HCT116 (cell line): ENCODE measurements at regions not wholly inside any gene's neighbourhood (a gene's known extent, or its start where the extent isn't known, plus 50 kb on each side); places are given as distances from the start of the nearest gene placed in this dataset.

ENCODE experiments used
- ATAC-seq: fragments of 200-7000 bp; cut with Tn5 transposase; 2 replicates; pipeline ENCODE4 v1.9.1; 2020; ENCODE audit warnings: mild to moderate bottlenecking, moderate library complexity
- BruUV-seq: library from RNA; stranded (reverse); fragments of 400-500 nt; replicated peaks from 2 replicates; lab custom pipeline; 2021; lab: Mats Ljungman, UMichigan
- CTCF ChIA-PET: fragments of 300-600 bp; sonication (Branson Sonifier 250); formaldehyde crosslinking; loops from one replicate; lab custom pipeline; 2021; ENCODE audit warnings: antibody characterized with exemption; lab: Charles Lee
- POLR2A ChIA-PET: fragments of 300-600, 350-600 bp; sonication (Branson Sonifier 250); formaldehyde crosslinking; loops from one replicate; lab custom pipeline; 2021; ENCODE audit warnings: antibody characterized with exemption; lab: Charles Lee
- RAD21 ChIA-PET, 2 experiments: fragments of 300-600 bp; sonication (Branson Sonifier 250); formaldehyde crosslinking; loops; one replicate each; lab custom pipeline; 2023; ENCODE audit warnings: low total read pairs in 2 of 2; ENCODE audit not compliant: uncharacterized antibody in 2 of 2, unreplicated experiment in 2 of 2, low non-redundant PET in 1 of 2; lab: Charles Lee
- DNase-seq: peaks from one replicate; pipeline ENCODE4 v3.0.0-alpha.2; 2010; ENCODE audit warnings: low read depth, low spot score
- H2AFZ ChIP-seq: fragments of 200-600 bp; shearing (Covaris generic), sonication (generic); 2 replicates; pipeline ENCODE4 v1.6.1; 2017; ENCODE audit warnings: low read depth, mixed run types, mixed read lengths, antibody characterized with exemption, low read length; ENCODE audit not compliant: poor library complexity, severe bottlenecking
- H3K27ac ChIP-seq: 2 replicates; pipeline ENCODE4 v1.5.1; 2012; ENCODE audit warnings: low read depth, low read length
- H3K27me3 ChIP-seq: fragments of 200-600 bp; sonication (generic); 2 replicates; pipeline ENCODE4 v1.6.1; 2016; ENCODE audit warnings: mixed run types, low read length, mixed read lengths; ENCODE audit not compliant: insufficient read depth
- H3K36me3 ChIP-seq, 2 experiments: fragments of 200-500 bp in 1 of 2; fragments of 200-600 bp in 1 of 2; sonication (Bioruptor generic) in 1 of 2; sonication (generic) in 1 of 2; 2 replicates each; pipeline versions ENCODE4 v1.5.1 to v1.6.1; 2014 to 2016; ENCODE audit warnings: low read length in 2 of 2, inconsistent platforms in 1 of 2, mixed read lengths in 1 of 2, mixed run types in 1 of 2; ENCODE audit not compliant: insufficient read depth in 2 of 2, control insufficient read depth in 1 of 2
- H3K4me1 ChIP-seq, 2 experiments: fragments of 200-600 bp in 1 of 2; sonication (generic) in 1 of 2; 2 replicates each; pipeline versions ENCODE4 v1.5.1 to v1.6.1; 2012 to 2017; ENCODE audit warnings: low read length in 2 of 2, inconsistent platforms in 1 of 2, mild to moderate bottlenecking in 1 of 2, mixed read lengths in 1 of 2, mixed run types in 1 of 2, moderate library complexity in 1 of 2; ENCODE audit not compliant: insufficient read depth in 2 of 2, control insufficient read depth in 1 of 2
- H3K4me2 ChIP-seq: fragments of 200-600 bp; sonication (generic); 2 replicates; pipeline ENCODE4 v1.6.1; 2017; ENCODE audit warnings: mixed run types, low read length, mixed read lengths
- H3K4me3 ChIP-seq, 2 experiments: fragments of 200-600 bp in 1 of 2; sonication (generic) in 1 of 2; replicated peaks in 1 of 2; 2 replicates each; pipeline ENCODE4 v1.5.1; 2011 to 2016; ENCODE audit warnings: low read length in 2 of 2, control low read depth in 1 of 2, low read depth in 1 of 2, mild to moderate bottlenecking in 1 of 2, mixed read lengths in 1 of 2, mixed run types in 1 of 2
- H3K79me2 ChIP-seq: fragments of 200-600 bp; sonication (generic); 2 replicates; pipeline ENCODE4 v1.6.1; 2017; ENCODE audit warnings: mild to moderate bottlenecking, mixed run types, low read length, moderate library complexity, mixed read lengths; ENCODE audit not compliant: insufficient read depth
- H3K9ac ChIP-seq: fragments of 200-600 bp; sonication (generic); 2 replicates; pipeline ENCODE4 v1.6.1; 2016; ENCODE audit warnings: low read length, mixed read lengths
- H3K9me2 ChIP-seq: fragments of 200-600 bp; sonication (generic), shearing (Covaris generic); 2 replicates; pipeline ENCODE4 v1.6.1; 2017; ENCODE audit warnings: mixed run types, mild to moderate bottlenecking, moderate library complexity; ENCODE audit not compliant: insufficient read depth
- H3K9me3 ChIP-seq, 2 experiments: fragments of 200-500 bp in 1 of 2; fragments of 200-600 bp in 1 of 2; sonication (Bioruptor generic) in 1 of 2; sonication (generic) in 1 of 2; 2 replicates each; pipeline ENCODE4 v1.6.1; 2014 to 2017; ENCODE audit warnings: low read length in 2 of 2, mixed read lengths in 2 of 2, inconsistent platforms in 1 of 2, low read depth in 1 of 2, mild to moderate bottlenecking in 1 of 2, mixed run types in 1 of 2, moderate library complexity in 1 of 2; ENCODE audit not compliant: control insufficient read depth in 1 of 2, insufficient read depth in 1 of 2
- H4K20me1 ChIP-seq: fragments of 200-600 bp; sonication (generic), shearing (Covaris generic); 2 replicates; pipeline ENCODE4 v1.6.1; 2017; ENCODE audit warnings: mixed run types, mild to moderate bottlenecking, moderate library complexity; ENCODE audit not compliant: insufficient read depth
- CBX3 ChIP-seq: IDR thresholded peaks from 2 replicates; pipeline ENCODE4 v1.6.1; 2012; ENCODE audit warnings: low read depth
- EGR1 ChIP-seq: IDR thresholded peaks from 2 replicates; pipeline ENCODE4 v1.6.1; 2012; ENCODE audit warnings: low read depth
- FOSL1 ChIP-seq: IDR thresholded peaks from 2 replicates; pipeline ENCODE4 v1.6.1; 2012; ENCODE audit warnings: low read depth
- JUND ChIP-seq: IDR thresholded peaks from 2 replicates; pipeline ENCODE4 v1.6.1; 2012
- POLR2AphosphoS5 ChIP-seq: IDR thresholded peaks from 2 replicates; pipeline ENCODE4 v1.6.1; 2011; ENCODE audit warnings: mild to moderate bottlenecking, low read depth, low read length, moderate library complexity
- RAD21 ChIP-seq: IDR thresholded peaks from 2 replicates; pipeline ENCODE4 v1.6.1; 2012; ENCODE audit warnings: low read depth, mild to moderate bottlenecking
- SIN3A ChIP-seq: IDR thresholded peaks from 2 replicates; pipeline ENCODE4 v1.6.1; 2012; ENCODE audit warnings: low read depth
- SP1 ChIP-seq: IDR thresholded peaks from 2 replicates; pipeline ENCODE4 v1.6.1; 2012; ENCODE audit warnings: low read depth
- SRF ChIP-seq: IDR thresholded peaks from 2 replicates; pipeline ENCODE4 v1.6.1; 2012; ENCODE audit warnings: low read depth
- YY1 ChIP-seq: IDR thresholded peaks from 2 replicates; pipeline ENCODE4 v1.6.1; 2011; ENCODE audit warnings: low read length, low read depth, moderate library complexity, mild to moderate bottlenecking; ENCODE audit not compliant: insufficient replicate concordance; ENCODE audit errors: extremely low read depth
- ZBTB33 ChIP-seq: IDR thresholded peaks from 2 replicates; pipeline ENCODE4 v1.6.1; 2011; ENCODE audit warnings: mild to moderate bottlenecking, low read length, moderate library complexity; ENCODE audit not compliant: insufficient replicate concordance; ENCODE audit errors: extremely low read depth
- ZNF274 ChIP-seq: fragments of 200-500 bp; sonication (Bioruptor generic); IDR thresholded peaks from 2 replicates; pipeline ENCODE4 v1.6.1; 2014; ENCODE audit warnings: mild to moderate bottlenecking, low read depth, low read length, inconsistent platforms
- intact Hi-C: fragments of 100-400 bp; cut with micrococcal nuclease; formaldehyde crosslinking; loops from 2 replicates; pipeline ENCODE4 v1.10.0; 2022
- TF ChIP-seq, protein P1 (sequence below), 3 experiments: fragments of 200-600 bp in 1 of 3; sonication (generic) in 1 of 3; IDR thresholded peaks in 2 of 3; conservative IDR thresholded peaks in 1 of 3; 2 replicates each; pipeline ENCODE4 v1.5.1; 2012 to 2017; ENCODE audit warnings: low read depth in 2 of 3, low read length in 2 of 3, antibody characterized with exemption in 1 of 3, borderline replicate concordance in 1 of 3, control low read depth in 1 of 3, mild to moderate bottlenecking in 1 of 3, mixed read lengths in 1 of 3, mixed run types in 1 of 3, moderate library complexity in 1 of 3; ENCODE audit not compliant: insufficient read depth in 1 of 3

- RAD21 ChIA-PET, result no interaction called here
- no peaks in the 10 kb centered on the region for H4K20me1 ChIP-seq
These were observed 220.7 kb downstream of the TACR3 start for GRCh38 chr4:103499094-103499493.

GRCh38 chr4:103498161-103499070 is 221.4 kb downstream of the TACR3 start:
- H3K4me1 ChIP-seq, result peaks cover 10 to 41% of the 10 kb centered on the region in 2 experiments
- intact Hi-C loops, result no loop called here
- no peak overlapping the region for H3K9ac ChIP-seq
- POLR2A ChIA-PET, result no interaction called here
- H3K79me2 ChIP-seq, result no peaks in the 10 kb centered on the region
- no peaks in the 10 kb centered on the region for H4K20me1 ChIP-seq
- H3K36me3 ChIP-seq, result no peaks in the 10 kb centered on the region
- peak overlapping the region; percentile 71 for H2AFZ ChIP-seq
- H3K4me3 ChIP-seq, result peak overlapping the region in 1 of 2 experiments; percentile 4; a peak in 1 of 4 replicates
- no peak for DNase-seq
- BruUV-seq, result no TSS peak
- H3K9me3 ChIP-seq, result no peaks in the 10 kb centered on the region
- RAD21 ChIA-PET, result no interaction called here
- no peaks in the 10 kb centered on the region for H3K27me3 ChIP-seq
- ATAC-seq, result peak; percentile 69
- H3K4me2 ChIP-seq, result peak overlapping the region; percentile 68
- TF ChIP-seq POLR2AphosphoS5, result 0 out of 2 replicates have a peak, but pooled peaks have one; percentile 28
- peak; percentile 95 for TF ChIP-seq FOSL1
- peak; percentile 69 for TF ChIP-seq SP1
- no peak for TF ChIP-seq ZBTB33
- TF ChIP-seq SIN3A, result no peak
- TF ChIP-seq EGR1, result no peak
- TF ChIP-seq JUND, result peak; percentile 87
- no peak for TF ChIP-seq ZNF274
- 0 out of 2 replicates have a peak, but pooled peaks have one; percentile 32 for TF ChIP-seq SRF
- no peak for TF ChIP-seq RAD21
- no peak for TF ChIP-seq YY1
- peak; percentile 41; the same call in 1 of the 2 replicates for TF ChIP-seq CBX3
- TF ChIP-seq, all 23 proteins: peak for 6
- CTCF ChIA-PET, result no interaction called here
- no peaks in the 10 kb centered on the region for H3K9me2 ChIP-seq
- no peak overlapping the region for H3K27ac ChIP-seq

More at GRCh38 chr4:103499094-103499493, 220.7 kb downstream of the TACR3 start:
- Histone ChIP-seq H3K9me2 (no peaks in the 10 kb centered on the region), H3K27me3 (no peaks in the 10 kb centered on the region), H3K4me2 (peak overlapping the region; percentile 68; the same call in 1 of the 2 replicates), H3K79me2 (no peaks in the 10 kb centered on the region), H3K4me1 (peaks cover 10 to 35% of the 10 kb centered on the region in 2 experiments), H3K36me3 (no peaks in the 10 kb centered on the region)
- no peak for TF ChIP-seq POLR2AphosphoS5
- TF ChIP-seq, protein P1, sequence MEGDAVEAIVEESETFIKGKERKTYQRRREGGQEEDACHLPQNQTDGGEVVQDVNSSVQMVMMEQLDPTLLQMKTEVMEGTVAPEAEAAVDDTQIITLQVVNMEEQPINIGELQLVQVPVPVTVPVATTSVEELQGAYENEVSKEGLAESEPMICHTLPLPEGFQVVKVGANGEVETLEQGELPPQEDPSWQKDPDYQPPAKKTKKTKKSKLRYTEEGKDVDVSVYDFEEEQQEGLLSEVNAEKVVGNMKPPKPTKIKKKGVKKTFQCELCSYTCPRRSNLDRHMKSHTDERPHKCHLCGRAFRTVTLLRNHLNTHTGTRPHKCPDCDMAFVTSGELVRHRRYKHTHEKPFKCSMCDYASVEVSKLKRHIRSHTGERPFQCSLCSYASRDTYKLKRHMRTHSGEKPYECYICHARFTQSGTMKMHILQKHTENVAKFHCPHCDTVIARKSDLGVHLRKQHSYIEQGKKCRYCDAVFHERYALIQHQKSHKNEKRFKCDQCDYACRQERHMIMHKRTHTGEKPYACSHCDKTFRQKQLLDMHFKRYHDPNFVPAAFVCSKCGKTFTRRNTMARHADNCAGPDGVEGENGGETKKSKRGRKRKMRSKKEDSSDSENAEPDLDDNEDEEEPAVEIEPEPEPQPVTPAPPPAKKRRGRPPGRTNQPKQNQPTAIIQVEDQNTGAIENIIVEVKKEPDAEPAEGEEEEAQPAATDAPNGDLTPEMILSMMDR (IDR thresholded peaks at IDR 0.05 in 2 of 3, conservative IDR thresholded peaks at IDR 0.05 in 1 of 3; ENCODE audit: borderline replicate concordance in 1 of 3, insufficient read depth in 1 of 3, low read depth in 2 of 3, low read length in 2 of 3), result peak in 2 of 3 experiments; percentile 33 to 50; a peak in 2 of 6 replicates
- TF ChIP-seq, all 23 proteins: peak for 1
- intact Hi-C loops, result no loop called here
- DNase-seq, result no peak
- peak; percentile 55 for ATAC-seq
- BruUV-seq, result no TSS peak
- ChIA-PET POLR2A (no interaction called here), CTCF (no interaction called here)
- no peak overlapping the region for H3K9ac ChIP-seq
- no peak overlapping the region for H3K4me3 ChIP-seq
- H3K27ac ChIP-seq, result no peak overlapping the region
- H3K9me3 ChIP-seq, result no peaks in the 10 kb centered on the region
- H2AFZ ChIP-seq, result peak overlapping the region; percentile 71
